ENCODE measurements at regions not wholly inside any gene's neighbourhood (a gene's known extent, or its start where the extent isn't known, plus 50 kb on each side); places are given as distances from the start of the nearest gene placed in this dataset.

DNA sequence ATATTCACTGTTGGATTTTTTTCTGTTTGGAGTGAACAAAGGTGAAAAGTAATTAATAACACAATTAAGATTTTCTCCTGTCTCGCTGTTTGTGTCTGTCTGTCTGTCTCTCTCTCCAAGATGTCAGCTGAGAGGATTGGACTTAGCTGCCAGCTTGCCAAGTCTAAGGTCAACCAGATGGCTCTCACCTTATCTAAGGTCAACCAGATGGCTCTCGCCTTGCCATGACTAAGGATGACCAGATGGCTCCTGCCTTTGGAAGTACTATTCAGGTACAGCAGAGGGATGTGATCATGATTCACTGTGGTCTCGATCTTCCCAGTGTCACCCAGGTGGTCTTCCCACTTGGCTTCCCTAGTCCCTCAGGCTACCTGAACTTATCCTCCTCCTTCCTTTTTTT lies 1436.4 kb downstream of the UQCRFS1 start:
- H3K27ac ChIP-seq (ENCODE audit: poor library complexity, severe bottlenecking), result no peak overlapping the region
- no peaks in the 10 kb centered on the region for H3K4me1 ChIP-seq (ENCODE audit: insufficient read depth, poor library complexity, severe bottlenecking)
- DNase-seq (ENCODE audit: low spot score) (no peak), ATAC-seq (ENCODE audit: low read depth) (no peak)
- H3K27me3 ChIP-seq (ENCODE audit: insufficient read depth, poor library complexity, severe bottlenecking), result no peaks in the 10 kb centered on the region
- TF ChIP-seq, protein P1, sequence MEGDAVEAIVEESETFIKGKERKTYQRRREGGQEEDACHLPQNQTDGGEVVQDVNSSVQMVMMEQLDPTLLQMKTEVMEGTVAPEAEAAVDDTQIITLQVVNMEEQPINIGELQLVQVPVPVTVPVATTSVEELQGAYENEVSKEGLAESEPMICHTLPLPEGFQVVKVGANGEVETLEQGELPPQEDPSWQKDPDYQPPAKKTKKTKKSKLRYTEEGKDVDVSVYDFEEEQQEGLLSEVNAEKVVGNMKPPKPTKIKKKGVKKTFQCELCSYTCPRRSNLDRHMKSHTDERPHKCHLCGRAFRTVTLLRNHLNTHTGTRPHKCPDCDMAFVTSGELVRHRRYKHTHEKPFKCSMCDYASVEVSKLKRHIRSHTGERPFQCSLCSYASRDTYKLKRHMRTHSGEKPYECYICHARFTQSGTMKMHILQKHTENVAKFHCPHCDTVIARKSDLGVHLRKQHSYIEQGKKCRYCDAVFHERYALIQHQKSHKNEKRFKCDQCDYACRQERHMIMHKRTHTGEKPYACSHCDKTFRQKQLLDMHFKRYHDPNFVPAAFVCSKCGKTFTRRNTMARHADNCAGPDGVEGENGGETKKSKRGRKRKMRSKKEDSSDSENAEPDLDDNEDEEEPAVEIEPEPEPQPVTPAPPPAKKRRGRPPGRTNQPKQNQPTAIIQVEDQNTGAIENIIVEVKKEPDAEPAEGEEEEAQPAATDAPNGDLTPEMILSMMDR (IDR thresholded peaks at IDR 0.05; ENCODE audit: poor library complexity, severe bottlenecking), result no peak
- peaks cover 21% of the 10 kb centered on the region for H3K36me3 ChIP-seq (ENCODE audit: low read depth)
- no peak overlapping the region for H3K4me3 ChIP-seq (ENCODE audit: severe bottlenecking)
- H3K9me3 ChIP-seq (ENCODE audit: severe bottlenecking), result peaks cover 8% of the 10 kb centered on the region

DNA sequence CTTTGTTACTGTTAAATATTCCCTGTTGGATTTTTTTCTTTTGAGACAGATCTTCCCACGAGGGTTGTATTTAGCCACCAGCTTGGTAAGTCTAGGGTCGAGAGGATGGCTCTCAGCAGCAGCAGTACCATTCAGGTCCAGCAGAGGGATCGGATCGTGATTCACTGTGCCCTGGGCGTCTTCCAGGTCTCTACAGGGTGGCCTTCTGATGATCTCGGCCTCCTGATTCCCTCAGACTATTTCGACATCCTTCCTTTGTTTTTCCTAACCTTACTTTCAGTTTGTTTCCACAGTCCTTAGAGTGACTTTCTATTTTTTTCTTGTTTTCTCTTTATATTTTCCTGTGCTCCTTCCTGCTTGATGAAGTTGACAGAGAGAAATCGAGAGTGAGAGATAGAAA lies 1436.9 kb downstream of the UQCRFS1 start:
- TF ChIP-seq, protein P1 (IDR thresholded peaks at IDR 0.05; ENCODE audit: poor library complexity, severe bottlenecking), result no peak
- Histone ChIP-seq H3K36me3 (ENCODE audit: low read depth) (peaks cover 21% of the 10 kb centered on the region), H3K9me3 (ENCODE audit: severe bottlenecking) (peaks cover 8% of the 10 kb centered on the region), H3K27ac (ENCODE audit: poor library complexity, severe bottlenecking) (no peak overlapping the region), H3K4me3 (ENCODE audit: severe bottlenecking) (no peak overlapping the region), H3K27me3 (ENCODE audit: insufficient read depth, poor library complexity, severe bottlenecking) (no peaks in the 10 kb centered on the region), H3K4me1 (ENCODE audit: insufficient read depth, poor library complexity, severe bottlenecking) (no peaks in the 10 kb centered on the region)
- DNase-seq (ENCODE audit: low spot score) (no peak), ATAC-seq (ENCODE audit: low read depth) (no peak)

DNA sequence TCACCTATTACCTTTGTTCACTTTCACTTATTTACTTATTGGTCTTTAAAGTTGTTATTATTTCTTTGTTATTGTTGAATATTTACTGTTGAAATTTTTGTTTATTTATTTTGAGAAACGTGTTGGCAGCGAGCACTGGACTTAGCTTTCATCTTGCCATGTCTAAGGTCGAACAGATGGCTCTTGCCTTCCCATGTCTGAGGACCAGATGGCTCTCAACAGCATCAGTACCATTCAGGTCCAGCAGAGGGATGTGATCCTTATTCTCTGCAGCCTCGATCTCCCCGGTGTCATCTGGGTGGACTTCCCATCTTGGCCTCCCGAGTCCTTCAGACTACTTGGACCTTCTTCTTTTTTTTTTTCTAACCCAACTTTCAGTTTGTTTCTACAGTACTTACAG lies 1437.6 kb downstream of the UQCRFS1 start:
- no peak overlapping the region for H3K27ac ChIP-seq (ENCODE audit: poor library complexity, severe bottlenecking)
- no peaks in the 10 kb centered on the region for H3K27me3 ChIP-seq (ENCODE audit: insufficient read depth, poor library complexity, severe bottlenecking)
- TF ChIP-seq, protein P1 (IDR thresholded peaks at IDR 0.05; ENCODE audit: poor library complexity, severe bottlenecking), result no peak
- H3K36me3 ChIP-seq (ENCODE audit: low read depth), result peaks cover 21% of the 10 kb centered on the region
- peaks cover 8% of the 10 kb centered on the region for H3K9me3 ChIP-seq (ENCODE audit: severe bottlenecking)
- H3K4me3 ChIP-seq (ENCODE audit: severe bottlenecking), result no peak overlapping the region
- no peaks in the 10 kb centered on the region for H3K4me1 ChIP-seq (ENCODE audit: insufficient read depth, poor library complexity, severe bottlenecking)
- ATAC-seq (ENCODE audit: low read depth), result no peak
- no peak for DNase-seq (ENCODE audit: low spot score)

DNA sequence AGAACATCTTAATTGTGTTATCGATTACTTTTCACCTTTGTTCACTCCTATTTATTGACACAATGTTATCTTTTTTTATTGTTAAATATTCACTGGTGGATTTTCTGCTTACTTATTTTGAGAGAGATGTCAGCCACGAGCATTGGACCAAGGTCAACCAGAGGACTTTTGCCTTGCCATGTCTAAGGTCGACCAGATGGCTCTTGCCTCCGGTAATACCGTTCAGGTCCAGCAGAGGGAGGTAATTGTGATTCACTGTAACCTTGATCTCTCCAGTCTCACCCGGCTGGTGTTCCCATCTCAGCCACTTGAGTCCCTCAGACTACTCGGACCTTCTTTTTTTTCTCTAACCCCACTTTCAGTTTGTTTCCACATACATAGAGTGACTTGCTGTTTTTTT lies 1438.1 kb downstream of the UQCRFS1 start:
- Histone ChIP-seq H3K4me3 (ENCODE audit: severe bottlenecking) (no peak overlapping the region), H3K4me1 (ENCODE audit: insufficient read depth, poor library complexity, severe bottlenecking) (no peaks in the 10 kb centered on the region), H3K36me3 (ENCODE audit: low read depth) (peaks cover 21% of the 10 kb centered on the region), H3K9me3 (ENCODE audit: severe bottlenecking) (peaks cover 8% of the 10 kb centered on the region), H3K27ac (ENCODE audit: poor library complexity, severe bottlenecking) (no peak overlapping the region), H3K27me3 (ENCODE audit: insufficient read depth, poor library complexity, severe bottlenecking) (no peaks in the 10 kb centered on the region)
- DNase-seq (ENCODE audit: low spot score) (no peak), ATAC-seq (ENCODE audit: low read depth) (no peak)
- TF ChIP-seq, protein P1 (IDR thresholded peaks at IDR 0.05; ENCODE audit: poor library complexity, severe bottlenecking), result no peak

DNA sequence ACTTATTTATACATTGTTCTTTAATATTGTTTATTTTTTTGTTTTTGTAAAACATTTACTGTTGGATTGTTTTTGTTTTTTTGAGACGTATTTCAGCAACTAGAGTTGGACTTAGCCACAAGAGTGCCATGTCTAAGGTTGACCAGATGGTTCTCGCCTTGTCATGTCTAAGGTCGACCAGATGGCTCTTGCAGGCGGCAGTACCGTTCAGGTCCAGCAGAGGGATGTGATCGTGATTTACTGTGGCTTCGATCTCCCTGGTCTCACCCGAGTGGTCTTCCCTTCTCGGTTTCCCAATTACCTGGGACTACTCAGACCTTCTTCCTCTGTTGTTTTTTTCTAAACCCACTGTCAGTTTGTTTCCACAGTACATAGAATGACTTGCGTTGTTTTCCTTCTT lies 1438.6 kb downstream of the UQCRFS1 start:
- no peaks in the 10 kb centered on the region for H3K27me3 ChIP-seq (ENCODE audit: insufficient read depth, poor library complexity, severe bottlenecking)
- peaks cover 8% of the 10 kb centered on the region for H3K9me3 ChIP-seq (ENCODE audit: severe bottlenecking)
- DNase-seq (ENCODE audit: low spot score), result no peak
- TF ChIP-seq, protein P1 (IDR thresholded peaks at IDR 0.05; ENCODE audit: poor library complexity, severe bottlenecking), result no peak
- no peak overlapping the region for H3K27ac ChIP-seq (ENCODE audit: poor library complexity, severe bottlenecking)
- H3K4me1 ChIP-seq (ENCODE audit: insufficient read depth, poor library complexity, severe bottlenecking), result no peaks in the 10 kb centered on the region
- no peak for ATAC-seq (ENCODE audit: low read depth)
- no peak overlapping the region for H3K4me3 ChIP-seq (ENCODE audit: severe bottlenecking)
- peaks cover 21% of the 10 kb centered on the region for H3K36me3 ChIP-seq (ENCODE audit: low read depth)
